IMR-90 (cell line): ENCODE measurements at regions not wholly inside any gene's neighbourhood (a gene's known extent, or its start where the extent isn't known, plus 50 kb on each side); places are given as distances from the start of the nearest gene placed in this dataset.

Source experiments
- ATAC-seq: fragments of 200-7000 bp; cut with Tn5 transposase; 2 replicates; pipeline ENCODE4 v1.9.1; 2020; ENCODE audit warnings: low read depth, mild to moderate bottlenecking, moderate library complexity
- BruUV-seq: library from RNA; stranded (reverse); fragments of 400-500 nt; replicated peaks from 2 replicates; lab custom pipeline; 2021; lab: Mats Ljungman, UMichigan
- CTCF ChIA-PET: fragments of 300-600 bp; formaldehyde crosslinking; extraction: SDS; loops from one replicate; lab custom pipeline; 2021; ENCODE audit warnings: antibody characterized with exemption; lab: Yijun Ruan, JAX
- POLR2A ChIA-PET: fragments of 300-600 bp; sonication (Branson Sonifier 250); formaldehyde crosslinking; loops from one replicate; lab custom pipeline; 2022; ENCODE audit warnings: antibody characterized with exemption; ENCODE audit not compliant: unreplicated experiment; lab: Charles Lee
- DNase-seq: peaks from one replicate; pipeline ENCODE4 v3.0.0; 2013
- H2AFZ ChIP-seq: replicated peaks from 2 replicates; pipeline ENCODE3; 2013; ENCODE audit warnings: low read length, mild to moderate bottlenecking; ENCODE audit not compliant: poor library complexity
- H2AK5ac ChIP-seq: 2 replicates; pipeline ENCODE4 v1.6.1; 2013; ENCODE audit warnings: low read depth, low read length, inconsistent platforms
- H2AK9ac ChIP-seq: replicated peaks from 2 replicates; pipeline ENCODE3; 2013; ENCODE audit warnings: mild to moderate bottlenecking, low read depth, low read length, moderate library complexity; ENCODE audit not compliant: poor library complexity
- H2BK120ac ChIP-seq: 2 replicates; pipeline ENCODE4 v1.6.1; 2013; ENCODE audit warnings: low read depth, low read length, inconsistent platforms
- H2BK15ac ChIP-seq: 3 replicates; pipeline ENCODE4 v1.6.1; 2013; ENCODE audit warnings: low read depth, low read length, inconsistent platforms
- H2BK20ac ChIP-seq: 2 replicates; pipeline ENCODE4 v1.6.1; 2013; ENCODE audit warnings: low read depth, mild to moderate bottlenecking, inconsistent platforms, low read length, moderate library complexity
- H2BK5ac ChIP-seq: 2 replicates; pipeline ENCODE4 v1.6.1; 2013; ENCODE audit warnings: mild to moderate bottlenecking, low read depth, low read length, inconsistent platforms; ENCODE audit not compliant: poor library complexity, severe bottlenecking
- H3K14ac ChIP-seq: replicated peaks from 2 replicates; pipeline ENCODE4 v1.6.1; 2013; ENCODE audit warnings: low read depth, low read length, inconsistent platforms
- H3K18ac ChIP-seq: 2 replicates; pipeline ENCODE4 v1.6.1; 2013; ENCODE audit warnings: low read depth, low read length, control low read depth
- H3K23ac ChIP-seq: 2 replicates; pipeline ENCODE4 v1.6.1; 2013; ENCODE audit warnings: low read depth, low read length, inconsistent platforms
- H3K27ac ChIP-seq: 2 replicates; pipeline ENCODE4 v1.5.1; 2013; ENCODE audit warnings: mild to moderate bottlenecking, control low read depth, low read length; ENCODE audit not compliant: insufficient read depth
- H3K27me3 ChIP-seq: 2 replicates; pipeline ENCODE4 v1.6.1; 2013; ENCODE audit warnings: low read length; ENCODE audit not compliant: control insufficient read depth, insufficient read depth
- H3K36me3 ChIP-seq: 2 replicates; pipeline ENCODE4 v1.6.1; 2013; ENCODE audit warnings: low read length, mixed read lengths; ENCODE audit not compliant: control insufficient read depth, insufficient read depth
- H3K4ac ChIP-seq: 2 replicates; pipeline ENCODE4 v1.6.1; 2013; ENCODE audit warnings: low read depth, low read length, inconsistent platforms
- H3K4me1 ChIP-seq: 2 replicates; pipeline ENCODE4 v1.6.1; 2013; ENCODE audit warnings: low read length, mixed read lengths; ENCODE audit not compliant: control insufficient read depth, insufficient read depth
- H3K4me2 ChIP-seq: 2 replicates; pipeline ENCODE4 v1.6.1; 2013; ENCODE audit warnings: low read depth, mild to moderate bottlenecking, control low read depth, low read length, moderate library complexity
- H3K4me3 ChIP-seq: 2 replicates; pipeline ENCODE4 v1.5.1; 2013; ENCODE audit warnings: low read depth, mild to moderate bottlenecking, control low read depth, low read length, moderate library complexity; ENCODE audit not compliant: insufficient read depth
- H3K56ac ChIP-seq: 2 replicates; pipeline ENCODE4 v1.6.1; 2013; ENCODE audit warnings: low read length, inconsistent platforms; ENCODE audit not compliant: insufficient read depth; ENCODE audit errors: extremely low read depth
- H3K79me1 ChIP-seq, 2 experiments: 2 replicates each; pipeline ENCODE4 v1.6.1; 2013; ENCODE audit warnings: low read length in 2 of 2, inconsistent platforms in 1 of 2, low read depth in 1 of 2
- H3K9ac ChIP-seq: 2 replicates; pipeline ENCODE4 v1.6.1; 2013; ENCODE audit warnings: low read depth, low read length, control low read depth
- H3K9me1 ChIP-seq: 2 replicates; pipeline ENCODE4 v1.6.1; 2013; ENCODE audit warnings: low read length, inconsistent platforms; ENCODE audit not compliant: insufficient read depth
- H3K9me3 ChIP-seq: 2 replicates; pipeline ENCODE4 v1.6.1; 2013; ENCODE audit warnings: low read length; ENCODE audit not compliant: control insufficient read depth, insufficient read depth
- H4K20me1 ChIP-seq: 2 replicates; pipeline ENCODE4 v1.6.1; 2013; ENCODE audit warnings: low read length, inconsistent platforms; ENCODE audit not compliant: insufficient read depth
- H4K5ac ChIP-seq: 2 replicates; pipeline ENCODE4 v1.6.1; 2013; ENCODE audit warnings: mild to moderate bottlenecking, low read depth, low read length, control low read depth
- H4K8ac ChIP-seq, 2 experiments: 2 replicates each; pipeline ENCODE4 v1.6.1; 2013; ENCODE audit warnings: low read depth in 2 of 2, low read length in 2 of 2, control low read depth in 1 of 2, inconsistent platforms in 1 of 2
- H4K91ac ChIP-seq: 2 replicates; pipeline ENCODE4 v1.6.1; 2013; ENCODE audit warnings: low read depth, low read length, inconsistent platforms; ENCODE audit not compliant: insufficient read depth
- BHLHE40 ChIP-seq: fragments of 150-350 bp; IDR thresholded peaks from 2 replicates; pipeline ENCODE4 v1.6.1; 2016; ENCODE audit warnings: mild to moderate bottlenecking, low read depth, low read length
- CHD1 ChIP-seq: IDR thresholded peaks from 2 replicates; pipeline ENCODE4 v1.6.1; 2012; ENCODE audit warnings: low read depth, low read length, improper control_type of control experiment
- CTCF ChIP-seq: conservative IDR thresholded peaks from 2 replicates; pipeline ENCODE4 v1.5.1; 2012; ENCODE audit warnings: mild to moderate bottlenecking, low read depth, low read length, improper control_type of control experiment
- FOS ChIP-seq: fragments of 150-350 bp; IDR thresholded peaks from 2 replicates; pipeline ENCODE4 v1.6.1; 2016; ENCODE audit warnings: low read depth, low read length
- MAFK ChIP-seq: IDR thresholded peaks from 2 replicates; pipeline ENCODE4 v1.6.1; 2012; ENCODE audit warnings: low read depth, low read length, improper control_type of control experiment
- MAZ ChIP-seq: IDR thresholded peaks from 2 replicates; pipeline ENCODE4 v1.6.1; 2012; ENCODE audit warnings: low read depth, mild to moderate bottlenecking, low read length, improper control_type of control experiment, moderate library complexity, borderline replicate concordance
- RAD21 ChIP-seq: IDR thresholded peaks from 2 replicates; pipeline ENCODE4 v1.6.1; 2012; ENCODE audit warnings: low read length, improper control_type of control experiment
- RCOR1 ChIP-seq: IDR thresholded peaks from 2 replicates; pipeline ENCODE4 v1.6.1; 2012; ENCODE audit warnings: mild to moderate bottlenecking, low read length, improper control_type of control experiment; ENCODE audit not compliant: insufficient replicate concordance
- RFX5 ChIP-seq: IDR thresholded peaks from 2 replicates; pipeline ENCODE4 v1.8.0; 2012; ENCODE audit warnings: low read depth, mild to moderate bottlenecking, low read length, moderate library complexity
- SMC3 ChIP-seq: fragments of 150-350 bp; IDR thresholded peaks from 2 replicates; pipeline ENCODE4 v1.6.1; 2016; ENCODE audit warnings: low read depth, mild to moderate bottlenecking, antibody characterized with exemption, low read length, moderate library complexity
- WGBS, 2 experiments: methylation state at CpG; one replicate each; pipeline versions ENCODE4 v1.1.5 to v1.1.7; 2013; ENCODE audit warnings: missing lambda C conversion rate in 2 of 2; ENCODE audit not compliant: insufficient read length in 1 of 2; ENCODE audit errors: extremely low coverage in 2 of 2; 5-methylcytosine and 5-hydroxymethylcytosine counted together
- dilution Hi-C: fragments of 300-500 bp; cut with HindIII; formaldehyde crosslinking; loops from one replicate; pipeline ENCODE4 v1.14.3; 2018; ENCODE audit warnings: low sequenced_read_pairs; ENCODE audit not compliant: unreplicated experiment
- in situ Hi-C: fragments of 300-500 bp; cut with MboI; formaldehyde crosslinking; loops from 3 replicates; pipeline ENCODE4 v1.14.3; 2019; ENCODE audit warnings: low sequenced_read_pairs, inconsistent platforms, mixed read lengths
- intact Hi-C: fragments of 100-400 bp; cut with micrococcal nuclease; formaldehyde crosslinking; loops from 2 replicates; pipeline ENCODE4 v1.10.0; 2022

GRCh38 chr15:39266890-39267289 is 314.0 kb upstream of the THBS1 start:
- Histone ChIP-seq H4K5ac (no peak overlapping the region), H2BK5ac (no peak overlapping the region), H3K14ac (no peak overlapping the region), H3K36me3 (no peaks in the 10 kb centered on the region), H2BK15ac (no peak overlapping the region), H3K56ac (no peak overlapping the region), H2BK120ac (no peak overlapping the region; the same call in 1 of the 2 replicates), H3K27ac (no peak overlapping the region), H3K79me1 (peaks cover 3 to 10% of the 10 kb centered on the region in 2 experiments; a peak in 2 of 4 replicates), H3K9me1 (peaks cover 22% of the 10 kb centered on the region), H2BK20ac (no peak overlapping the region), H2AK5ac (no peak overlapping the region), H3K23ac (no peak overlapping the region), H4K20me1 (no peaks in the 10 kb centered on the region), H3K18ac (no peak overlapping the region), H4K91ac (no peak overlapping the region), H2AK9ac (no peak overlapping the region), H3K4me2 (no peak overlapping the region), H4K8ac (no peak overlapping the region), H3K9ac (no peak overlapping the region), H3K27me3 (no peaks in the 10 kb centered on the region), H3K4me3 (no peak overlapping the region), H3K9me3 (no peaks in the 10 kb centered on the region), H3K4ac (no peak overlapping the region), H3K4me1 (peaks cover 13% of the 10 kb centered on the region), H2AFZ (no peak overlapping the region)
- dilution Hi-C loops: no loop called here
- CTCF ChIA-PET: interaction anchor here (0.5 kb wide), 1 partner anchor 1000 kb away, joined by 3 read pairs; no protein-coding TSS in a partner anchor
- no CpG with 5 or more reads among the region's 1 CpG for WGBS, 2 experiments
- DNase-seq (no peak), ATAC-seq (no peak)
- no TSS peak for BruUV-seq
- in situ Hi-C loops: no loop called here
- no peak for TF ChIP-seq FOS
- no peak for TF ChIP-seq MAZ
- no peak for TF ChIP-seq MAFK
- no peak for TF ChIP-seq RCOR1
- TF ChIP-seq RFX5: no peak
- no peak for TF ChIP-seq CHD1
- no peak for TF ChIP-seq SMC3
- TF ChIP-seq RAD21: no peak
- no peak for TF ChIP-seq CTCF
- no peak for TF ChIP-seq BHLHE40
- intact Hi-C loops: no loop called here
- POLR2A ChIA-PET: no interaction called here
